IPS-18a (cell line): ENCODE measurements at regions not wholly inside any gene's neighbourhood (a gene's known extent, or its start where the extent isn't known, plus 50 kb on each side); places are given as distances from the start of the nearest gene placed in this dataset.

ENCODE experiments used
- H3K27ac ChIP-seq: one replicate; pipeline ENCODE4 v1.5.1; 2013; ENCODE audit warnings: low read length
- H3K27me3 ChIP-seq: one replicate; pipeline ENCODE4 v1.6.1; 2013; ENCODE audit warnings: mild to moderate bottlenecking, low read length; ENCODE audit not compliant: control insufficient read depth, insufficient read depth
- H3K36me3 ChIP-seq: one replicate; pipeline ENCODE4 v1.6.1; 2013; ENCODE audit warnings: low read depth, low read length; ENCODE audit not compliant: control insufficient read depth
- H3K4me1 ChIP-seq: one replicate; pipeline ENCODE4 v1.6.1; 2013; ENCODE audit warnings: low read depth, low read length; ENCODE audit not compliant: control insufficient read depth
- H3K4me3 ChIP-seq: one replicate; pipeline ENCODE4 v1.5.1; 2013; ENCODE audit warnings: low read length
- H3K9ac ChIP-seq: one replicate; pipeline ENCODE4 v1.6.1; 2013; ENCODE audit warnings: mild to moderate bottlenecking, low read length, moderate library complexity
- H3K9me3 ChIP-seq: one replicate; pipeline ENCODE4 v1.6.1; 2013; ENCODE audit warnings: low read depth, low read length; ENCODE audit not compliant: control insufficient read depth

DNA sequence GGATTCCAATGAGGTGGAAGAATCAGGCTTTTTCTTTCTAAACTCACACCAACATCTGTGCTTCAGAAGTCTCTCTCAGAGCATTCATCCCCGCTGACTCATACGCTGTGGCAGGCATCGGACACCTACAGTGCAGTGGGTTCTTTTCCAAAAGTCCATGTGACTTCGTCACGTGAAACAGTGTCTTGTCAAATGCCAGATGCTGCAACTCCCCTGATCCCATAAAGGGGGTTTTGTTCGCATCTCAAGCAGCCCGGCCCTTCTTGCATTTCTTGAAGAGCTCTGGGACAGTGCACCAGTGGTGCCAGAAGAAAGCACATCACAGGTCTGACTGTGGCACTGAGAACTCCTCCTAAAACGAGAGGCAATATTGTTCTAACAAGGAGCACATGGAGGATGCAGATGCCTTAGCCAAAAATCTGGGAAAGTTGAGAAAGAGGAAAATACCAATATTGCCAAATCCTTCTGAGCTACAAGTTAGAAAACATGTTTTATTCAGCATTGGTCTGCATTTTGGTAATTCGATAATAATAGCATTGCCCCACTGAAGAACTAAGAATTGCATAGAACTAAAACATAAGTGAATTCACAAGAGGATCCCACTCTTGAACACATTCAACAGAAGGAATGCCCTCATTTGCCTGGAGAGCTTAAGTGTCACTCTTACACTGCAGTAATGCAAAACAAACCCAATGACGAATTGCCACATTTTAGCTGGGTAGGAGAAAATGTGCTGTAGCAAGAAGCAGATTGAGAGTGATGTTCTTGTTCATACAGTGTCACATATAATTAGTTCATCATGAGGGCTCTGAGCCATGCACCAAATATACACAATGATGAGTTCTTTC is 204.4 kb downstream of the CXCL12 start:
- Histone ChIP-seq H3K4me1 (no peaks in the 10 kb centered on the region), H3K36me3 (no peaks in the 10 kb centered on the region), H3K27ac (no peak overlapping the region), H3K9me3 (no peaks in the 10 kb centered on the region), H3K9ac (no peak overlapping the region), H3K27me3 (no peaks in the 10 kb centered on the region), H3K4me3 (no peak overlapping the region)

DNA sequence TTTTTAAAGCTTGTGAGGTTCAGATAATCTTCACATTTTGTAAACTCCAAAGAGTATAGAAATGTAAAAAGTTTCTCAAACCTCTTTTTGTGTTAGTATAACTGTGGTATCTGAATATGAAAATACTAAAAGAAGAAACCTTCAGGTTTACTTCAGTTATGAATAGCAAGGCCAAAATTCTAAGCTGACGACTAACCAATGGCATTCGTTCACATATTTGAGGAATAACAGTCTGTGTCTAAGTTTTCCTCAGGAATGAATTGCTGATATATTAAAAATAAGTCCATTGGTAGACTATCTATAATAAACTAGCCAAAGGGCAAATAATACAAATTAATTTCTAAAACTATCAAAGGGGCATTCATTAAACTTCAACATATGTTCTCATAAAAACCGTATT is 206.0 kb downstream of the CXCL12 start:
- no peaks in the 10 kb centered on the region for H3K4me1 ChIP-seq
- no peak overlapping the region for H3K27ac ChIP-seq
- no peaks in the 10 kb centered on the region for H3K27me3 ChIP-seq
- no peak overlapping the region for H3K9ac ChIP-seq
- no peaks in the 10 kb centered on the region for H3K36me3 ChIP-seq
- no peak overlapping the region for H3K4me3 ChIP-seq
- no peaks in the 10 kb centered on the region for H3K9me3 ChIP-seq

DNA sequence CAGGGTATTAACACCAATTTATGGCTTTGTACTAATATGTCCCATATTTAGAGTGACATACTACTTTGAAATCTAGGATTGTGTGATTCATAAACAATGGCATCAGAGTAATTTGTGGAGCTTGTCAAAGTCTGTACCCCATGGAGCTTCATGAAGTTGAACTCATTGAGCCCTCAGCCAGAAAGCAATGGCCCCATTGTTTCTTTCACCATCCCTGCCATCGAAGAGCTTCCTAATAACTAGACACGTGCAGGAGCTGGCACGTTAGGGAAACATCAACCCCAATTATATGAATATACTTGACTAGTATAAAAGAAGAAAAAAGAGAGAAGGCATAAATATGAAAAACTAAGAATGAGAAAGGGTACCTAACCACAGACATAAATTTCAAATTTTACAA is 206.6 kb downstream of the CXCL12 start:
- Histone ChIP-seq H3K4me1 (no peaks in the 10 kb centered on the region), H3K9ac (no peak overlapping the region), H3K36me3 (no peaks in the 10 kb centered on the region), H3K27me3 (no peaks in the 10 kb centered on the region), H3K4me3 (no peak overlapping the region), H3K27ac (no peak overlapping the region), H3K9me3 (no peaks in the 10 kb centered on the region)

DNA sequence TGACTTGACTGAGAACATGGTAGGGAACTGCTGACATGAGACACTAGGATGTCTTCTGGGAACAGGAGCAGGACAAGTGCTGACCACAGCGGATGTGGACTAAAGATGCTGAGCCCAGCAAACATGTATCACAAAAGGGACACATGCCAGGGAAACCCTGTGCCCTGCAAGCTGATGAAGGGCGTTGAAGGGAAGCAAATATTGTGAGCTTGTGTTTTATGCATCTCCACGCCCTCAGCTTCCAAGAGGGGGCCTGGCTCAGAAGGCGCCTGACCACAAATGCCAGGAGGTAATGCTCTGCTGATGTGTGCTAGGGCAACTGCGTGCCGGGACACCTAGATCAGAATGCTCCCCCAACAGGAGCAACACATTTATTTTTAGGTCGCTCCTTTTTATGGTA is 207.3 kb downstream of the CXCL12 start:
- Histone ChIP-seq H3K9ac (no peak overlapping the region), H3K27ac (no peak overlapping the region), H3K4me3 (no peak overlapping the region), H3K9me3 (no peaks in the 10 kb centered on the region), H3K36me3 (no peaks in the 10 kb centered on the region), H3K27me3 (no peaks in the 10 kb centered on the region), H3K4me1 (no peaks in the 10 kb centered on the region)

DNA sequence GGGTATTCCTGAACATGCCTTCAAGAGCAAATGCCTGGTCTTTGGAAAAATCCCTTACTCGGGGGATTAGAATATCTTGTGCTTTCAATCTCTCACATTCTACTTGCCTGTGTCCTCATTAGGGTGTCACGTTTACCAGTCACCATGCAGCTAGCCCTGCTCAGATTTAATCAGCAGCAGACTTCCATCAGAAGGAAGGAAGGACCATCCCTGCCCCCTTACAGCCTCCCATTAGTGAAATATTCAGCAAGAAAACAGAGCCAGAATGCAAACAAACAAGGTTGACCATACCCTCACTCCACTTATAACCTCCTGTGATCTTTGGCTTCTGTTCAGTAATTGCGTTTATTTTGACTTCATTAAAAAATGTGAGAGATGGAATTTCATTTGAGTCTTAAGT is 208.6 kb downstream of the CXCL12 start:
- Histone ChIP-seq H3K27ac (no peak overlapping the region), H3K9me3 (no peaks in the 10 kb centered on the region), H3K9ac (no peak overlapping the region), H3K36me3 (no peaks in the 10 kb centered on the region), H3K4me3 (no peak overlapping the region), H3K27me3 (no peaks in the 10 kb centered on the region), H3K4me1 (no peaks in the 10 kb centered on the region)

DNA sequence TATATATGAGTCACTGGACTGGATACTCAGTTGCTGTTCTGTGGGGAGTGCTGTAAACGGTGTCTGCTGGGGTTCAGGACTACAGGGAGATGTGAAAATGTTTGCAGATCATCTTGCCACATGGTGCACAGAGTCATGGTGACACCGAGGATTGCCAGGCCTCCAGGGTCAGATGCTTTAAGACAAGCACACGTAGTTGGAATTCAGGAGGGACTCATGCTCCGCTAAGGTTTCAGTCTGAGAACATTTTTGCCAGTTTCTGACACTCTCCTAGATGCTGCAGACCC is 211.3 kb downstream of the CXCL12 start:
- Histone ChIP-seq H3K4me3 (no peak overlapping the region), H3K4me1 (no peaks in the 10 kb centered on the region), H3K9me3 (no peaks in the 10 kb centered on the region), H3K27me3 (no peaks in the 10 kb centered on the region), H3K27ac (no peak overlapping the region), H3K36me3 (no peaks in the 10 kb centered on the region), H3K9ac (no peak overlapping the region)

DNA sequence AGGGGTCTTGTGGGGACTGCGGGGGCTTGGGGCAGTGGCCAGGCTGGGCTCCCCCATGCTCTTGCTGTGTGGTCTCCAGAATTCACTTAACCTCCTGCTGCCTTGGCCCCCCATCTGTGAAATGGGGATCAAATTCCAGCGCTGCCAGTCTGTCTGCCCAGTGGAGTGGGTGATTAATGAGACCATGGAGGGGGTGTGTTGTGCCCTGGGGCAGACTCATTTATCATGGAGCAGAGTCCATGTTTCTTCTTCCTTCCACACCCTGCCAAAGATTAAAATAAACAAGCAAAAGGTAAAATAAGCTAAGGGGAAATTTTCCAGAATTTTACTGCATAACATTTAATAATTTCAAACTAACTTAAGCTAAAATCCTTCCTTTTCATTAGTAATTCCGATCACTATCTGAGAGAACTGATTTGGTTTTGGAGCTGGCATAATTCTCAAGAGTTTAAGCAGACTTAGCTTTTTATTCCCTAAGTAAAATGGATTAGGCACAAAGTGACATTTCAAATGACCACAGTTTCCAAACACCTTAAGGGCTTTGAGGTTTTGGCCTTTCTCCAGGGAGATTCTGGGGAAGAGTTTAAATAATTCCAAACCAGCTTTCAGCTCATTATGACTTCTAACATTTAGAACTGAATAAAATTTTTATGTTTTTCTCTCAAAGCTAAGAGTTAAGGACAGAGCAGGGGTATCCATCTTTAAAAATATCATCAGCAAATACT is 211.9 kb downstream of the CXCL12 start:
- Histone ChIP-seq H3K27ac (no peak overlapping the region), H3K9me3 (no peaks in the 10 kb centered on the region), H3K27me3 (no peaks in the 10 kb centered on the region), H3K36me3 (no peaks in the 10 kb centered on the region), H3K4me1 (no peaks in the 10 kb centered on the region), H3K9ac (no peak overlapping the region), H3K4me3 (no peak overlapping the region)

DNA sequence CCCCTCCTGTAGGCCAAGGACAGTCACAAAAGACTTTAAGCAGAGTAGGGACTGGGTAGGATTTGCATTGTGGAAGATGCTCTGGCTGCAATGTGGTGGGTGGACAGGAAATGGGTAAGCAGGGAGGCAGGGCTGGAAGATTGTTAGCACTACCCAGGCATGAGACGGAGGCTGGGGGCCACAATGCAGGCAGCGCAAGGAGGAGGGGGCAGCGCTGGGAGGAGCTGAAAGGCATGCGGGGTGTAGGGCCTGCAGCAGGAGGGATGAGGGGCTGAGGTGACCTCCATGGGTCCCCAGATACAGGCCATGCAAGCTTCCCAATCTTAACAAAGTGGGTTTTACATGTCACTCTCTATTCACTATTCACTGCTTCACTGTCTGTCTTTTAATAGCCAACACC is 213.1 kb downstream of the CXCL12 start:
- Histone ChIP-seq H3K4me1 (no peaks in the 10 kb centered on the region), H3K36me3 (no peaks in the 10 kb centered on the region), H3K27ac (no peak overlapping the region), H3K4me3 (no peak overlapping the region), H3K27me3 (no peaks in the 10 kb centered on the region), H3K9ac (no peak overlapping the region), H3K9me3 (no peaks in the 10 kb centered on the region)

DNA sequence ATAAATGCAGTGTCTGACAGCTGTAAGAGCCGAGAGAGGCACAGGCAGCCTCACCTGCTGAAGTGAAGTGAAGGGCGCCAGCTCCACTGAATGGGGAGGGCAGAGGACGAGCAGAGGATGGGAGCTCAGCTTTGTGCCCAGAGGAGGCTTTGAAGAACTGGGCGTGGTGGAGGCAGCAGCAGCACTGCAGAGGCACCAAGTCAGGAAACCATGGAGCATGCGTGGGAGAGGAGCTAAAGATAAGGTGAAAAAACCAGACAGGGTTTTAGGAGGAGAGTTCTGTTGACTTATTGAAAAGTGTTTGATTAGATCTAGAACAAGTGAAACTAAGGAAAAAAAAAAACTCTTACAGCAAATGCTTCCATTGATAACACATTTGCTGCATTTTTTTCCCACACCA is 216.4 kb downstream of the CXCL12 start:
- Histone ChIP-seq H3K36me3 (no peaks in the 10 kb centered on the region), H3K9me3 (no peaks in the 10 kb centered on the region), H3K4me3 (no peak overlapping the region), H3K4me1 (no peaks in the 10 kb centered on the region), H3K27ac (no peak overlapping the region), H3K9ac (no peak overlapping the region), H3K27me3 (no peaks in the 10 kb centered on the region)

DNA sequence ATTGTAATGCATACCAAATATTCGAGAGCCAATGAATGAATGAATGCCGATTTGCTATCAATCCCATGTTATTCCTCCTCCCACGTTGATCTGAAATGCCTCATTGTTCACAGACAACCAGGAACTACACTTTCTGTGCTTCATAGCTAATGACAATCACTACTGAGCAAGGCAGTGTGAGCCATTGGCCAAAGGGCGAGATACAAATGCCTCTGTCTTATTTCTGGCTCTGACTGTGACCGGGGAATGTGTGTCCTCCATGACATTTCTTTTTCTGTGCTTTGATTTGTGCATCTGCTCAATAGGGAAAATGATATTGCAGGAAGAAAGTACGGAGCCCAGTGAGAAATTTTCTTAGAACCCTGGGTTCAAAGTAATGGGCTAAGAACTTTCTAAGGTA is 217.1 kb downstream of the CXCL12 start:
- no peak overlapping the region for H3K4me3 ChIP-seq
- no peak overlapping the region for H3K9ac ChIP-seq
- no peaks in the 10 kb centered on the region for H3K36me3 ChIP-seq
- no peak overlapping the region for H3K27ac ChIP-seq
- no peaks in the 10 kb centered on the region for H3K4me1 ChIP-seq
- no peaks in the 10 kb centered on the region for H3K9me3 ChIP-seq
- H3K27me3 ChIP-seq: no peaks in the 10 kb centered on the region

DNA sequence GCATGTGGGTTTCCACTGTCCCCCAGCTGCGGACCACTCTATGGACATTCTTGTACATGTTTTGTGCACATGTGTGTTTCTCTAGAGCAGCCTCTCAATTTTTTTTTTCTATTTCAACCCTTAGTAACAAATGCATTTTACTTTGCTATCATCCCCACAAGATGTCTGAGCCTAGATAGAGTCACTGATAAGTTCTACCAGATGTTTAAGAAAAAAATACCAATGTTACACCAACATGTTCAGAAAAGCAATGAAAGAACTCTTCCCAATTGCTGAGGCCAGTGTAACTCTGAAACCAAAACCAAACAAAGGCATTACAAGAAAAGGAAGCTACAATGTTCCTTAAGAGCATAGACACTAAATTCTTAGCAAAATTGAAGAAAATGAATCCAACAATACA is 218.5 kb downstream of the CXCL12 start:
- Histone ChIP-seq H3K27ac (no peak overlapping the region), H3K9ac (no peak overlapping the region), H3K4me1 (no peaks in the 10 kb centered on the region), H3K9me3 (no peaks in the 10 kb centered on the region), H3K27me3 (no peaks in the 10 kb centered on the region), H3K4me3 (no peak overlapping the region), H3K36me3 (no peaks in the 10 kb centered on the region)
